Lower lobe of right lung (tissue), 2 donors: ENCODE measurements at regions not wholly inside any gene's neighbourhood (a gene's known extent, or its start where the extent isn't known, plus 50 kb on each side); places are given as distances from the start of the nearest gene placed in this dataset.

ENCODE experiments used
- ATAC-seq, 2 donors: fragments of 200-7000 bp; cut with Tn5 transposase; one replicate each; pipeline ENCODE4 v1.9.1; 2020 to 2022; ENCODE audit warnings: mild to moderate bottlenecking in 2 of 2, moderate library complexity in 2 of 2
- DNase-seq: peaks from one replicate; pipeline ENCODE4 v3.0.0-alpha.2; 2020
- H3K27ac ChIP-seq: fragments of 200-600 bp; one replicate; pipeline ENCODE4 v1.8.0; 2022
- H3K27me3 ChIP-seq: fragments of 200-600 bp; one replicate; pipeline ENCODE4 v1.8.0; 2022; ENCODE audit warnings: low read depth
- H3K36me3 ChIP-seq: fragments of 200-600 bp; one replicate; pipeline ENCODE4 v1.8.0; 2022; ENCODE audit warnings: mild to moderate bottlenecking
- H3K4me1 ChIP-seq: fragments of 200-600 bp; one replicate; pipeline ENCODE4 v1.8.0; 2022
- H3K4me3 ChIP-seq: fragments of 200-600 bp; one replicate; pipeline ENCODE4 v1.8.0; 2022; ENCODE audit warnings: mild to moderate bottlenecking
- H3K9me3 ChIP-seq: fragments of 200-600 bp; one replicate; pipeline ENCODE4 v1.8.0; 2022
- CTCF ChIP-seq: fragments of 200-600 bp; IDR thresholded peaks from one replicate; pipeline ENCODE4 v1.8.0; 2022; ENCODE audit warnings: antibody characterized with exemption, mild to moderate bottlenecking
- intact Hi-C: fragments of 100-400 bp; cut with DNase I; formaldehyde crosslinking; loops from one replicate; pipeline ENCODE4 v1.11.0; 2022
- donor health status: DM: no; HTN: yes; CAD: no; lungs with severe emphysema.

- intact Hi-C loops = no loop called here
- no peak for ATAC-seq
- Histone ChIP-seq H3K4me1 (no peaks in the 10 kb centered on the region), H3K36me3 (no peaks in the 10 kb centered on the region), H3K27ac (no peak overlapping the region), H3K4me3 (no peak overlapping the region), H3K9me3 (no peaks in the 10 kb centered on the region), H3K27me3 (no peaks in the 10 kb centered on the region)
- DNase-seq = no peak
- TF ChIP-seq CTCF = no peak
Observed at GRCh38 chr9:126556560-126557250, 57.0 kb upstream of the LMX1B start.

GRCh38 chr9:126558051-126558665 is 55.6 kb upstream of the LMX1B start:
- Histone ChIP-seq H3K4me3 (no peak overlapping the region), H3K9me3 (no peaks in the 10 kb centered on the region), H3K27me3 (no peaks in the 10 kb centered on the region), H3K27ac (no peak overlapping the region), H3K36me3 (no peaks in the 10 kb centered on the region), H3K4me1 (no peaks in the 10 kb centered on the region)
- intact Hi-C loops = no loop called here
- peak; percentile 70 for DNase-seq
- peak; percentile 89 to 90 for ATAC-seq
- peak; percentile 93 for TF ChIP-seq CTCF

- no peak overlapping the region for H3K27ac ChIP-seq
- H3K9me3 ChIP-seq = no peaks in the 10 kb centered on the region
- DNase-seq (no peak), ATAC-seq (no peak)
- peaks cover 2% of the 10 kb centered on the region for H3K27me3 ChIP-seq
- no peak for TF ChIP-seq CTCF
- intact Hi-C loops = no loop called here
- no peaks in the 10 kb centered on the region for H3K4me1 ChIP-seq
- no peaks in the 10 kb centered on the region for H3K36me3 ChIP-seq
- no peak overlapping the region for H3K4me3 ChIP-seq
Observed at GRCh38 chr9:126559296-126559695, 54.4 kb upstream of the LMX1B start.

- H3K36me3 ChIP-seq = no peaks in the 10 kb centered on the region
- DNase-seq (no peak), ATAC-seq (no peak)
- no peaks in the 10 kb centered on the region for H3K9me3 ChIP-seq
- no peak overlapping the region for H3K4me3 ChIP-seq
- no peak overlapping the region for H3K27ac ChIP-seq
- H3K27me3 ChIP-seq = peaks cover 21% of the 10 kb centered on the region
- no peaks in the 10 kb centered on the region for H3K4me1 ChIP-seq
- no peak for TF ChIP-seq CTCF
- intact Hi-C loops = loop anchor here (10.0 kb wide), 1 partner anchor 47 kb away; no protein-coding TSS in a partner anchor
Observed at GRCh38 chr9:126561582-126561981, 52.1 kb upstream of the LMX1B start.

GRCh38 chr9:126563556-126563955 is 50.2 kb upstream of the LMX1B start:
- no peak for ATAC-seq
- intact Hi-C loops = loop anchor here (10.0 kb wide), 1 partner anchor 49 kb away; no protein-coding TSS in a partner anchor
- H3K27me3 ChIP-seq = peaks cover 21% of the 10 kb centered on the region

More at GRCh38 chr9:126563556-126563955, 50.2 kb upstream of the LMX1B start:
- H3K36me3 ChIP-seq = no peaks in the 10 kb centered on the region
- no peaks in the 10 kb centered on the region for H3K9me3 ChIP-seq
- H3K4me1 ChIP-seq = no peaks in the 10 kb centered on the region
- H3K4me3 ChIP-seq = no peak overlapping the region
- TF ChIP-seq CTCF = no peak
- no peak for DNase-seq
- no peak overlapping the region for H3K27ac ChIP-seq
